HepG2 (cell line): ENCODE measurements at regions not wholly inside any gene's neighbourhood (a gene's known extent, or its start where the extent isn't known, plus 50 kb on each side); places are given as distances from the start of the nearest gene placed in this dataset.

ENCODE experiments used
- CTCF ChIP-seq: sonication (generic); formaldehyde crosslinking; IDR thresholded peaks from 2 replicates; pipeline ENCODE4 v1.5.0; 2020; ENCODE audit warnings: mild to moderate bottlenecking, missing genetic modification reagents, moderate library complexity
- ELF1 ChIP-seq: sonication (generic); formaldehyde crosslinking; IDR thresholded peaks from 2 replicates; pipeline ENCODE4 v1.4.0; 2020; ENCODE audit warnings: missing genetic modification reagents
- HMG20B ChIP-seq: conservative IDR thresholded peaks from 2 replicates; pipeline ENCODE4 v1.6.1; 2016; ENCODE audit warnings: missing genetic modification reagents, missing compliant biosample characterization
- IRF1 ChIP-seq: sonication (generic); formaldehyde crosslinking; IDR thresholded peaks from 2 replicates; pipeline ENCODE4 v1.4.0; 2020; ENCODE audit warnings: low read depth, mild to moderate bottlenecking, missing genetic modification reagents
- MED13 ChIP-seq: sonication (generic); formaldehyde crosslinking; IDR thresholded peaks from 2 replicates; pipeline ENCODE4 v1.5.0; 2020; ENCODE audit warnings: missing genetic modification reagents
- PBX3 ChIP-seq: sonication (generic); formaldehyde crosslinking; IDR thresholded peaks from 2 replicates; pipeline ENCODE4 v1.8.1; 2023; ENCODE audit warnings: missing genetic modification reagents, inconsistent platforms, borderline replicate concordance
- PITX1 ChIP-seq: sonication (generic); formaldehyde crosslinking; IDR thresholded peaks from 2 replicates; pipeline ENCODE4 v1.5.1; 2020; ENCODE audit warnings: mild to moderate bottlenecking, missing genetic modification reagents
- SNAPC2 ChIP-seq: sonication (generic); formaldehyde crosslinking; IDR thresholded peaks from 2 replicates; pipeline ENCODE4 v1.8.1; 2022; ENCODE audit warnings: mild to moderate bottlenecking, missing genetic modification reagents
- YY1 ChIP-seq: IDR thresholded peaks from 2 replicates; pipeline ENCODE4 v1.6.1; 2011; ENCODE audit warnings: low read length, low read depth, moderate library complexity, mild to moderate bottlenecking; ENCODE audit not compliant: insufficient read depth, insufficient replicate concordance
- ZNF407 ChIP-seq: sonication (generic); formaldehyde crosslinking; IDR thresholded peaks from one replicate; pipeline ENCODE4 v1.5.1; 2020; ENCODE audit warnings: mild to moderate bottlenecking, missing genetic modification reagents; ENCODE audit errors: not compliant biosample characterization
- ZNF770 ChIP-seq: sonication (generic); formaldehyde crosslinking; IDR thresholded peaks from 2 replicates; pipeline ENCODE4 v1.5.0; 2020; ENCODE audit warnings: mild to moderate bottlenecking, missing genetic modification reagents
- ZSCAN9 ChIP-seq: IDR thresholded peaks from 2 replicates; pipeline ENCODE4 v1.6.1; 2016; ENCODE audit warnings: borderline replicate concordance

- TF ChIP-seq MED13 (CRISPR knock-in tag) (no peak), HMG20B (CRISPR knock-in tag) (no peak), ZNF770 (CRISPR knock-in tag) (no peak), CTCF (CRISPR knock-in tag) (no peak), SNAPC2 (CRISPR knock-in tag) (no peak), ZNF407 (CRISPR knock-in tag) (no peak), ZSCAN9 (CRISPR knock-in tag) (no peak), PBX3 (no peak), PITX1 (CRISPR knock-in tag) (no peak), ELF1 (CRISPR knock-in tag) (no peak), IRF1 (CRISPR knock-in tag) (no peak), YY1 (no peak)
Measured at GRCh38 chr5:72612810-72613209, 105.6 kb upstream of the ZNF366 start.
